IMR-90 (cell line): ENCODE measurements at regions not wholly inside any gene's neighbourhood (a gene's known extent, or its start where the extent isn't known, plus 50 kb on each side); places are given as distances from the start of the nearest gene placed in this dataset.

ENCODE experiments used
- ATAC-seq: fragments of 200-7000 bp; cut with Tn5 transposase; 2 replicates; pipeline ENCODE4 v1.9.1; 2020; ENCODE audit warnings: low read depth, mild to moderate bottlenecking, moderate library complexity
- BruUV-seq: library from RNA; stranded (reverse); fragments of 400-500 nt; replicated peaks from 2 replicates; lab custom pipeline; 2021; lab: Mats Ljungman, UMichigan
- CTCF ChIA-PET: fragments of 300-600 bp; formaldehyde crosslinking; extraction: SDS; loops from one replicate; lab custom pipeline; 2021; ENCODE audit warnings: antibody characterized with exemption; lab: Yijun Ruan, JAX
- POLR2A ChIA-PET: fragments of 300-600 bp; sonication (Branson Sonifier 250); formaldehyde crosslinking; loops from one replicate; lab custom pipeline; 2022; ENCODE audit warnings: antibody characterized with exemption; ENCODE audit not compliant: unreplicated experiment; lab: Charles Lee
- DNase-seq: peaks from one replicate; pipeline ENCODE4 v3.0.0; 2013
- H2AFZ ChIP-seq: replicated peaks from 2 replicates; pipeline ENCODE3; 2013; ENCODE audit warnings: low read length, mild to moderate bottlenecking; ENCODE audit not compliant: poor library complexity
- H2AK5ac ChIP-seq: 2 replicates; pipeline ENCODE4 v1.6.1; 2013; ENCODE audit warnings: low read depth, low read length, inconsistent platforms
- H2AK9ac ChIP-seq: replicated peaks from 2 replicates; pipeline ENCODE3; 2013; ENCODE audit warnings: mild to moderate bottlenecking, low read depth, low read length, moderate library complexity; ENCODE audit not compliant: poor library complexity
- H2BK120ac ChIP-seq: 2 replicates; pipeline ENCODE4 v1.6.1; 2013; ENCODE audit warnings: low read depth, low read length, inconsistent platforms
- H2BK15ac ChIP-seq: 3 replicates; pipeline ENCODE4 v1.6.1; 2013; ENCODE audit warnings: low read depth, low read length, inconsistent platforms
- H2BK20ac ChIP-seq: 2 replicates; pipeline ENCODE4 v1.6.1; 2013; ENCODE audit warnings: low read depth, mild to moderate bottlenecking, inconsistent platforms, low read length, moderate library complexity
- H2BK5ac ChIP-seq: 2 replicates; pipeline ENCODE4 v1.6.1; 2013; ENCODE audit warnings: mild to moderate bottlenecking, low read depth, low read length, inconsistent platforms; ENCODE audit not compliant: poor library complexity, severe bottlenecking
- H3K14ac ChIP-seq: replicated peaks from 2 replicates; pipeline ENCODE4 v1.6.1; 2013; ENCODE audit warnings: low read depth, low read length, inconsistent platforms
- H3K18ac ChIP-seq: 2 replicates; pipeline ENCODE4 v1.6.1; 2013; ENCODE audit warnings: low read depth, low read length, control low read depth
- H3K23ac ChIP-seq: 2 replicates; pipeline ENCODE4 v1.6.1; 2013; ENCODE audit warnings: low read depth, low read length, inconsistent platforms
- H3K27ac ChIP-seq: 2 replicates; pipeline ENCODE4 v1.5.1; 2013; ENCODE audit warnings: mild to moderate bottlenecking, control low read depth, low read length; ENCODE audit not compliant: insufficient read depth
- H3K27me3 ChIP-seq: 2 replicates; pipeline ENCODE4 v1.6.1; 2013; ENCODE audit warnings: low read length; ENCODE audit not compliant: control insufficient read depth, insufficient read depth
- H3K36me3 ChIP-seq: 2 replicates; pipeline ENCODE4 v1.6.1; 2013; ENCODE audit warnings: low read length, mixed read lengths; ENCODE audit not compliant: control insufficient read depth, insufficient read depth
- H3K4ac ChIP-seq: 2 replicates; pipeline ENCODE4 v1.6.1; 2013; ENCODE audit warnings: low read depth, low read length, inconsistent platforms
- H3K4me1 ChIP-seq: 2 replicates; pipeline ENCODE4 v1.6.1; 2013; ENCODE audit warnings: low read length, mixed read lengths; ENCODE audit not compliant: control insufficient read depth, insufficient read depth
- H3K4me2 ChIP-seq: 2 replicates; pipeline ENCODE4 v1.6.1; 2013; ENCODE audit warnings: low read depth, mild to moderate bottlenecking, control low read depth, low read length, moderate library complexity
- H3K4me3 ChIP-seq: 2 replicates; pipeline ENCODE4 v1.5.1; 2013; ENCODE audit warnings: low read depth, mild to moderate bottlenecking, control low read depth, low read length, moderate library complexity; ENCODE audit not compliant: insufficient read depth
- H3K56ac ChIP-seq: 2 replicates; pipeline ENCODE4 v1.6.1; 2013; ENCODE audit warnings: low read length, inconsistent platforms; ENCODE audit not compliant: insufficient read depth; ENCODE audit errors: extremely low read depth
- H3K79me1 ChIP-seq, 2 experiments: 2 replicates each; pipeline ENCODE4 v1.6.1; 2013; ENCODE audit warnings: low read length in 2 of 2, inconsistent platforms in 1 of 2, low read depth in 1 of 2
- H3K9ac ChIP-seq: 2 replicates; pipeline ENCODE4 v1.6.1; 2013; ENCODE audit warnings: low read depth, low read length, control low read depth
- H3K9me1 ChIP-seq: 2 replicates; pipeline ENCODE4 v1.6.1; 2013; ENCODE audit warnings: low read length, inconsistent platforms; ENCODE audit not compliant: insufficient read depth
- H3K9me3 ChIP-seq: 2 replicates; pipeline ENCODE4 v1.6.1; 2013; ENCODE audit warnings: low read length; ENCODE audit not compliant: control insufficient read depth, insufficient read depth
- H4K20me1 ChIP-seq: 2 replicates; pipeline ENCODE4 v1.6.1; 2013; ENCODE audit warnings: low read length, inconsistent platforms; ENCODE audit not compliant: insufficient read depth
- H4K5ac ChIP-seq: 2 replicates; pipeline ENCODE4 v1.6.1; 2013; ENCODE audit warnings: mild to moderate bottlenecking, low read depth, low read length, control low read depth
- H4K8ac ChIP-seq, 2 experiments: 2 replicates each; pipeline ENCODE4 v1.6.1; 2013; ENCODE audit warnings: low read depth in 2 of 2, low read length in 2 of 2, control low read depth in 1 of 2, inconsistent platforms in 1 of 2
- H4K91ac ChIP-seq: 2 replicates; pipeline ENCODE4 v1.6.1; 2013; ENCODE audit warnings: low read depth, low read length, inconsistent platforms; ENCODE audit not compliant: insufficient read depth
- BHLHE40 ChIP-seq: fragments of 150-350 bp; IDR thresholded peaks from 2 replicates; pipeline ENCODE4 v1.6.1; 2016; ENCODE audit warnings: mild to moderate bottlenecking, low read depth, low read length
- CEBPB ChIP-seq: IDR thresholded peaks from 2 replicates; pipeline ENCODE4 v1.6.1; 2012; ENCODE audit warnings: low read depth, low read length, improper control_type of control experiment
- CHD1 ChIP-seq: IDR thresholded peaks from 2 replicates; pipeline ENCODE4 v1.6.1; 2012; ENCODE audit warnings: low read depth, low read length, improper control_type of control experiment
- CTCF ChIP-seq: conservative IDR thresholded peaks from 2 replicates; pipeline ENCODE4 v1.5.1; 2012; ENCODE audit warnings: mild to moderate bottlenecking, low read depth, low read length, improper control_type of control experiment
- ELK1 ChIP-seq: fragments of 150-350 bp; IDR thresholded peaks from 2 replicates; pipeline ENCODE4 v1.6.1; 2016; ENCODE audit warnings: low read depth, mild to moderate bottlenecking, low read length, moderate library complexity, borderline replicate concordance
- FOS ChIP-seq: fragments of 150-350 bp; IDR thresholded peaks from 2 replicates; pipeline ENCODE4 v1.6.1; 2016; ENCODE audit warnings: low read depth, low read length
- MAFK ChIP-seq: IDR thresholded peaks from 2 replicates; pipeline ENCODE4 v1.6.1; 2012; ENCODE audit warnings: low read depth, low read length, improper control_type of control experiment
- MAZ ChIP-seq: IDR thresholded peaks from 2 replicates; pipeline ENCODE4 v1.6.1; 2012; ENCODE audit warnings: low read depth, mild to moderate bottlenecking, low read length, improper control_type of control experiment, moderate library complexity, borderline replicate concordance
- MXI1 ChIP-seq: IDR thresholded peaks from 2 replicates; pipeline ENCODE4 v1.6.1; 2012; ENCODE audit warnings: low read depth, mild to moderate bottlenecking, low read length, moderate library complexity, borderline replicate concordance
- NFE2L2 ChIP-seq: fragments of 150-350 bp; IDR thresholded peaks from 2 replicates; pipeline ENCODE4 v1.6.1; 2016; ENCODE audit warnings: low read depth, mild to moderate bottlenecking, low read length
- POLR2A ChIP-seq: IDR thresholded peaks from 2 replicates; pipeline ENCODE4 v1.6.1; 2012; ENCODE audit warnings: mild to moderate bottlenecking, low read depth, low read length
- RAD21 ChIP-seq: IDR thresholded peaks from 2 replicates; pipeline ENCODE4 v1.6.1; 2012; ENCODE audit warnings: low read length, improper control_type of control experiment
- RCOR1 ChIP-seq: IDR thresholded peaks from 2 replicates; pipeline ENCODE4 v1.6.1; 2012; ENCODE audit warnings: mild to moderate bottlenecking, low read length, improper control_type of control experiment; ENCODE audit not compliant: insufficient replicate concordance
- RFX5 ChIP-seq: IDR thresholded peaks from 2 replicates; pipeline ENCODE4 v1.8.0; 2012; ENCODE audit warnings: low read depth, mild to moderate bottlenecking, low read length, moderate library complexity
- SMC3 ChIP-seq: fragments of 150-350 bp; IDR thresholded peaks from 2 replicates; pipeline ENCODE4 v1.6.1; 2016; ENCODE audit warnings: low read depth, mild to moderate bottlenecking, antibody characterized with exemption, low read length, moderate library complexity
- USF2 ChIP-seq: fragments of 150-350 bp; IDR thresholded peaks from 2 replicates; pipeline ENCODE4 v1.6.1; 2017; ENCODE audit warnings: mild to moderate bottlenecking, antibody characterized with exemption, low read length, low read depth
- WGBS, 2 experiments: methylation state at CpG; one replicate each; pipeline versions ENCODE4 v1.1.5 to v1.1.7; 2013; ENCODE audit warnings: missing lambda C conversion rate in 2 of 2; ENCODE audit not compliant: insufficient read length in 1 of 2; ENCODE audit errors: extremely low coverage in 2 of 2; 5-methylcytosine and 5-hydroxymethylcytosine counted together
- dilution Hi-C: fragments of 300-500 bp; cut with HindIII; formaldehyde crosslinking; loops from one replicate; pipeline ENCODE4 v1.14.3; 2018; ENCODE audit warnings: low sequenced_read_pairs; ENCODE audit not compliant: unreplicated experiment
- in situ Hi-C: fragments of 300-500 bp; cut with MboI; formaldehyde crosslinking; loops from 3 replicates; pipeline ENCODE4 v1.14.3; 2019; ENCODE audit warnings: low sequenced_read_pairs, inconsistent platforms, mixed read lengths
- intact Hi-C: fragments of 100-400 bp; cut with micrococcal nuclease; formaldehyde crosslinking; loops from 2 replicates; pipeline ENCODE4 v1.10.0; 2022

- no peaks in the 10 kb centered on the region for H3K36me3 ChIP-seq
- in situ Hi-C loops: no loop called here
- no peak overlapping the region for H3K23ac ChIP-seq
- ATAC-seq: no peak
- H3K4me2 ChIP-seq: no peak overlapping the region
- H3K9ac ChIP-seq: no peak overlapping the region
- H2BK15ac ChIP-seq: no peak overlapping the region
- H3K4me3 ChIP-seq: no peak overlapping the region
- H2AFZ ChIP-seq: no peak overlapping the region
- no peaks in the 10 kb centered on the region for H3K9me1 ChIP-seq
- 14% methylated on average over 1 of the region's 3 CpGs; no CpG with 5 or more reads in 1 of the 2 experiments for WGBS, 2 experiments
- no peak overlapping the region for H3K4ac ChIP-seq
- intact Hi-C loops: no loop called here
- no peak overlapping the region for H3K27ac ChIP-seq
- no peak overlapping the region for H3K14ac ChIP-seq
- H3K9me3 ChIP-seq: no peaks in the 10 kb centered on the region
- H2BK120ac ChIP-seq: no peak overlapping the region
- no peak overlapping the region for H2BK20ac ChIP-seq
- BruUV-seq: no TSS peak
- H2AK9ac ChIP-seq: no peak overlapping the region
- dilution Hi-C loops: no loop called here
- H3K56ac ChIP-seq: no peak overlapping the region
- no peaks in the 10 kb centered on the region for H4K20me1 ChIP-seq
- TF ChIP-seq MAZ (no peak), SMC3 (no peak), MXI1 (no peak), RAD21 (no peak), NFE2L2 (no peak), RCOR1 (no peak), USF2 (no peak), ELK1 (no peak), RFX5 (no peak), POLR2A (no peak), FOS (no peak), MAFK (no peak), CEBPB (no peak), CTCF (no peak), CHD1 (no peak), BHLHE40 (no peak)
- H3K79me1 ChIP-seq: no peaks in the 10 kb centered on the region
- no peak overlapping the region for H4K91ac ChIP-seq
- H4K8ac ChIP-seq: no peak overlapping the region
- POLR2A ChIA-PET: no interaction called here
- H3K27me3 ChIP-seq: no peaks in the 10 kb centered on the region
- no peak overlapping the region for H4K5ac ChIP-seq
- CTCF ChIA-PET: no interaction called here
- no peaks in the 10 kb centered on the region for H3K4me1 ChIP-seq
- no peak overlapping the region for H3K18ac ChIP-seq
- no peak for DNase-seq
- no peak overlapping the region for H2AK5ac ChIP-seq
- H2BK5ac ChIP-seq: no peak overlapping the region
These were observed 158.0 kb downstream of the IPMK start for GRCh38 chr10:58109731-58110130.
